ENCODE measurements at regions not wholly inside any gene's neighbourhood (a gene's known extent, or its start where the extent isn't known, plus 50 kb on each side); places are given as distances from the start of the nearest gene placed in this dataset.

- no peak for DNase-seq
Measured at GRCh38 chr10:91149550-91149949, 70.9 kb upstream of the PCGF5 start.

- no peak for DNase-seq
Measured at GRCh38 chr10:91150631-91151030, 69.8 kb upstream of the PCGF5 start.

GRCh38 chr10:91153508-91153907 is 67.0 kb upstream of the PCGF5 start:
- DNase-seq = no peak

- no peak for DNase-seq
Measured at GRCh38 chr10:91154842-91155241, 65.6 kb upstream of the PCGF5 start.

GRCh38 chr10:91156196-91156595 is 64.3 kb upstream of the PCGF5 start:
- DNase-seq = no peak

GRCh38 chr10:91159254-91159783 is 61.1 kb upstream of the PCGF5 start:
- DNase-seq = no peak

GRCh38 chr10:91162050-91162494 is 58.4 kb upstream of the PCGF5 start:
- DNase-seq = peak in 1 of 2 experiments; percentile 37

GRCh38 chr10:91162495-91163268 is 57.8 kb upstream of the PCGF5 start:
- peak; percentile 24 to 50 for DNase-seq

- peak; percentile 21 to 57 for DNase-seq
Measured at GRCh38 chr10:91163269-91163868, 57.1 kb upstream of the PCGF5 start.

GRCh38 chr10:91163869-91164474 is 56.5 kb upstream of the PCGF5 start:
- peak in 1 of 2 experiments; percentile 6 for DNase-seq

GRCh38 chr10:91164520-91165065 is 55.9 kb upstream of the PCGF5 start:
- DNase-seq = no peak

- DNase-seq = no peak
Measured at GRCh38 chr10:91167406-91167805, 53.1 kb upstream of the PCGF5 start.

- no peak for DNase-seq
Measured at GRCh38 chr10:91170418-91170817, 50.0 kb upstream of the PCGF5 start.

Data from NCI-H2081 (cell line).